Liver (tissue), 8 donors: ENCODE measurements at regions not wholly inside any gene's neighbourhood (a gene's known extent, or its start where the extent isn't known, plus 50 kb on each side); places are given as distances from the start of the nearest gene placed in this dataset.

ENCODE experiments used
- DNase-seq: peaks from one replicate; pipeline ENCODE4 v3.0.0-alpha.2; 2017; ENCODE audit warnings: low spot score
- H3K27ac ChIP-seq, 2 donors: one replicate each; pipeline ENCODE4 v1.7.0; 2013; ENCODE audit warnings: inconsistent platforms in 2 of 2, low read length in 2 of 2, control low read depth in 1 of 2, low read depth in 1 of 2, mild to moderate bottlenecking in 1 of 2
- H3K27me3 ChIP-seq, 4 donors: one replicate each; pipeline versions ENCODE4 v1.6.1 to v1.7.0; 2013; ENCODE audit warnings: low read length in 3 of 4, inconsistent platforms in 1 of 4, mild to moderate bottlenecking in 1 of 4, moderate library complexity in 1 of 4; ENCODE audit not compliant: control insufficient read depth in 4 of 4, insufficient read depth in 4 of 4
- H3K36me3 ChIP-seq, 4 donors: one replicate each; pipeline versions ENCODE4 v1.6.1 to v1.7.0; 2013; ENCODE audit warnings: low read length in 3 of 4, mild to moderate bottlenecking in 3 of 4, low read depth in 1 of 4, moderate library complexity in 1 of 4; ENCODE audit not compliant: control insufficient read depth in 4 of 4, insufficient read depth in 3 of 4
- H3K4me1 ChIP-seq, 4 donors: one replicate each; pipeline versions ENCODE4 v1.6.1 to v1.7.0; 2013; ENCODE audit warnings: low read length in 3 of 4, mild to moderate bottlenecking in 3 of 4, moderate library complexity in 1 of 4; ENCODE audit not compliant: control insufficient read depth in 4 of 4, insufficient read depth in 4 of 4
- H3K4me3 ChIP-seq, 3 donors: one replicate each; pipeline versions ENCODE4 v1.6.1 to v1.7.0; 2013; ENCODE audit warnings: low read length in 3 of 3, control low read depth in 1 of 3, low read depth in 1 of 3, mild to moderate bottlenecking in 1 of 3
- H3K9ac ChIP-seq, 2 donors: one replicate each; pipeline ENCODE4 v1.7.0; 2013; ENCODE audit warnings: low read length in 2 of 2, mild to moderate bottlenecking in 2 of 2, moderate library complexity in 2 of 2, control low read depth in 1 of 2, low read depth in 1 of 2
- H3K9me3 ChIP-seq, 4 donors: one replicate each; pipeline versions ENCODE4 v1.6.1 to v1.7.0; 2013; ENCODE audit warnings: low read length in 3 of 4; ENCODE audit not compliant: control insufficient read depth in 4 of 4
- ATF3 ChIP-seq: IDR thresholded peaks from 2 replicates; pipeline ENCODE4 v1.6.1; 2016; ENCODE audit warnings: antibody characterized with exemption
- EGR1 ChIP-seq, 2 donors: IDR thresholded peaks; 2 replicates each; pipeline ENCODE4 v1.6.1; 2016 to 2018; ENCODE audit warnings: antibody characterized with exemption in 2 of 2, low read depth in 2 of 2
- FOXA1 ChIP-seq: IDR thresholded peaks from 2 replicates; pipeline ENCODE4 v1.6.1; 2016; ENCODE audit warnings: antibody characterized with exemption
- FOXA2 ChIP-seq: IDR thresholded peaks from 2 replicates; pipeline ENCODE4 v1.6.1; 2016; ENCODE audit warnings: antibody characterized with exemption
- GABPA ChIP-seq, 2 donors: IDR thresholded peaks in 1 of 2; conservative IDR thresholded peaks in 1 of 2; 2 replicates each; pipeline ENCODE4 v1.6.1; 2016; ENCODE audit warnings: antibody characterized with exemption in 2 of 2, mild to moderate bottlenecking in 1 of 2, moderate library complexity in 1 of 2
- HNF4A ChIP-seq, 2 donors: conservative IDR thresholded peaks; 2 replicates each; pipeline ENCODE4 v1.6.1; 2016; ENCODE audit warnings: antibody characterized with exemption in 2 of 2, mild to moderate bottlenecking in 2 of 2
- HNF4G ChIP-seq: IDR thresholded peaks from 2 replicates; pipeline ENCODE4 v1.6.1; 2016; ENCODE audit warnings: antibody characterized with exemption
- JUND ChIP-seq, 2 donors: IDR thresholded peaks; 2 replicates each; pipeline ENCODE4 v1.6.1; 2016; ENCODE audit warnings: antibody characterized with exemption in 2 of 2
- MAX ChIP-seq: IDR thresholded peaks from 2 replicates; pipeline ENCODE4 v1.6.1; 2016; ENCODE audit warnings: antibody characterized with exemption
- NR2F2 ChIP-seq: IDR thresholded peaks from 2 replicates; pipeline ENCODE4 v1.6.1; 2016; ENCODE audit warnings: antibody characterized with exemption
- RAD21 ChIP-seq, 2 donors: IDR thresholded peaks; 2 replicates each; pipeline ENCODE4 v1.6.1; 2016; ENCODE audit warnings: antibody characterized with exemption in 2 of 2, mild to moderate bottlenecking in 2 of 2
- RXRA ChIP-seq, 2 donors: IDR thresholded peaks; 2 replicates each; pipeline ENCODE4 v1.6.1; 2017 to 2018; ENCODE audit warnings: antibody characterized with exemption in 2 of 2, mild to moderate bottlenecking in 1 of 2
- SP1 ChIP-seq: IDR thresholded peaks from 2 replicates; pipeline ENCODE4 v1.6.1; 2018; ENCODE audit warnings: antibody characterized with exemption, mild to moderate bottlenecking
- TAF1 ChIP-seq: conservative IDR thresholded peaks from 2 replicates; pipeline ENCODE4 v1.6.1; 2016; ENCODE audit warnings: antibody characterized with exemption, mild to moderate bottlenecking
- WGBS: extraction: QIAGEN DNeasy Blood & Tissue Kit; methylation state at CpG from one replicate; pipeline ENCODE4 v1.1.7; 2013; 5-methylcytosine and 5-hydroxymethylcytosine counted together
- TF ChIP-seq, protein P1 (sequence below): fragments of 150-350 bp; IDR thresholded peaks from 2 replicates; pipeline ENCODE4 v1.5.1; 2017; ENCODE audit warnings: improper control_type of control experiment, low read depth, low read length; ENCODE audit not compliant: missing input control
- TF ChIP-seq, protein P2 (sequence below): IDR thresholded peaks from 2 replicates; pipeline ENCODE4 v1.6.1; 2016; ENCODE audit warnings: antibody characterized with exemption
- TF ChIP-seq, protein P3 (sequence below): IDR thresholded peaks from 2 replicates; pipeline ENCODE4 v1.6.1; 2016; ENCODE audit warnings: antibody characterized with exemption, mild to moderate bottlenecking
- donor health status: healthy.
- donor health status: healthy.
- donor health status: healthy.
- donor health status: healthy.
- donor health status: healthy.

- Histone ChIP-seq H3K9ac (no peak overlapping the region), H3K9me3 (no peaks in the 10 kb centered on the region), H3K4me1 (no peaks in the 10 kb centered on the region), H3K27ac (no peak overlapping the region), H3K4me3 (no peak overlapping the region), H3K27me3 (no peaks in the 10 kb centered on the region), H3K36me3 (no peaks in the 10 kb centered on the region)
- no peak for TF ChIP-seq RXRA (IDR thresholded peaks at IDR 0.05)
- TF ChIP-seq FOXA1: no peak
- no peak for TF ChIP-seq FOXA2
- no peak for TF ChIP-seq SP1
- TF ChIP-seq, protein P1, sequence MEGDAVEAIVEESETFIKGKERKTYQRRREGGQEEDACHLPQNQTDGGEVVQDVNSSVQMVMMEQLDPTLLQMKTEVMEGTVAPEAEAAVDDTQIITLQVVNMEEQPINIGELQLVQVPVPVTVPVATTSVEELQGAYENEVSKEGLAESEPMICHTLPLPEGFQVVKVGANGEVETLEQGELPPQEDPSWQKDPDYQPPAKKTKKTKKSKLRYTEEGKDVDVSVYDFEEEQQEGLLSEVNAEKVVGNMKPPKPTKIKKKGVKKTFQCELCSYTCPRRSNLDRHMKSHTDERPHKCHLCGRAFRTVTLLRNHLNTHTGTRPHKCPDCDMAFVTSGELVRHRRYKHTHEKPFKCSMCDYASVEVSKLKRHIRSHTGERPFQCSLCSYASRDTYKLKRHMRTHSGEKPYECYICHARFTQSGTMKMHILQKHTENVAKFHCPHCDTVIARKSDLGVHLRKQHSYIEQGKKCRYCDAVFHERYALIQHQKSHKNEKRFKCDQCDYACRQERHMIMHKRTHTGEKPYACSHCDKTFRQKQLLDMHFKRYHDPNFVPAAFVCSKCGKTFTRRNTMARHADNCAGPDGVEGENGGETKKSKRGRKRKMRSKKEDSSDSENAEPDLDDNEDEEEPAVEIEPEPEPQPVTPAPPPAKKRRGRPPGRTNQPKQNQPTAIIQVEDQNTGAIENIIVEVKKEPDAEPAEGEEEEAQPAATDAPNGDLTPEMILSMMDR: no peak
- TF ChIP-seq MAX: no peak
- no peak for TF ChIP-seq HNF4A (conservative IDR thresholded peaks at IDR 0.05)
- TF ChIP-seq HNF4G: no peak
- no peak for TF ChIP-seq JUND (IDR thresholded peaks at IDR 0.05)
- TF ChIP-seq, protein P2, sequence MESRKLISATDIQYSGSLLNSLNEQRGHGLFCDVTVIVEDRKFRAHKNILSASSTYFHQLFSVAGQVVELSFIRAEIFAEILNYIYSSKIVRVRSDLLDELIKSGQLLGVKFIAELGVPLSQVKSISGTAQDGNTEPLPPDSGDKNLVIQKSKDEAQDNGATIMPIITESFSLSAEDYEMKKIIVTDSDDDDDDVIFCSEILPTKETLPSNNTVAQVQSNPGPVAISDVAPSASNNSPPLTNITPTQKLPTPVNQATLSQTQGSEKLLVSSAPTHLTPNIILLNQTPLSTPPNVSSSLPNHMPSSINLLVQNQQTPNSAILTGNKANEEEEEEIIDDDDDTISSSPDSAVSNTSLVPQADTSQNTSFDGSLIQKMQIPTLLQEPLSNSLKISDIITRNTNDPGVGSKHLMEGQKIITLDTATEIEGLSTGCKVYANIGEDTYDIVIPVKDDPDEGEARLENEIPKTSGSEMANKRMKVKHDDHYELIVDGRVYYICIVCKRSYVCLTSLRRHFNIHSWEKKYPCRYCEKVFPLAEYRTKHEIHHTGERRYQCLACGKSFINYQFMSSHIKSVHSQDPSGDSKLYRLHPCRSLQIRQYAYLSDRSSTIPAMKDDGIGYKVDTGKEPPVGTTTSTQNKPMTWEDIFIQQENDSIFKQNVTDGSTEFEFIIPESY: no peak
- TF ChIP-seq GABPA (IDR thresholded peaks at IDR 0.05 in 1 of 2, conservative IDR thresholded peaks at IDR 0.05 in 1 of 2): no peak
- TF ChIP-seq TAF1: no peak
- DNase-seq: no peak
- 93% methylated on average over 1 of the region's 1 CpG for WGBS
Observed at GRCh38 chr2:168402531-168402930, 53.5 kb upstream of the CERS6 start.

- Histone ChIP-seq H3K9me3 (no peaks in the 10 kb centered on the region), H3K27ac (no peak overlapping the region), H3K9ac (no peak overlapping the region), H3K27me3 (no peaks in the 10 kb centered on the region), H3K36me3 (no peaks in the 10 kb centered on the region), H3K4me3 (no peak overlapping the region), H3K4me1 (no peaks in the 10 kb centered on the region)
- DNase-seq: no peak
- no peak for TF ChIP-seq FOXA1
- no peak for TF ChIP-seq RXRA (IDR thresholded peaks at IDR 0.05)
- no peak for TF ChIP-seq FOXA2
- no peak for TF ChIP-seq MAX
- no peak for TF ChIP-seq EGR1 (IDR thresholded peaks at IDR 0.05; ENCODE audit: low read depth in 2 of 2)
- no peak for TF ChIP-seq ATF3
- TF ChIP-seq, protein P2: no peak
- TF ChIP-seq TAF1: no peak
- no peak for TF ChIP-seq SP1
- no peak for TF ChIP-seq NR2F2
- TF ChIP-seq, protein P3, sequence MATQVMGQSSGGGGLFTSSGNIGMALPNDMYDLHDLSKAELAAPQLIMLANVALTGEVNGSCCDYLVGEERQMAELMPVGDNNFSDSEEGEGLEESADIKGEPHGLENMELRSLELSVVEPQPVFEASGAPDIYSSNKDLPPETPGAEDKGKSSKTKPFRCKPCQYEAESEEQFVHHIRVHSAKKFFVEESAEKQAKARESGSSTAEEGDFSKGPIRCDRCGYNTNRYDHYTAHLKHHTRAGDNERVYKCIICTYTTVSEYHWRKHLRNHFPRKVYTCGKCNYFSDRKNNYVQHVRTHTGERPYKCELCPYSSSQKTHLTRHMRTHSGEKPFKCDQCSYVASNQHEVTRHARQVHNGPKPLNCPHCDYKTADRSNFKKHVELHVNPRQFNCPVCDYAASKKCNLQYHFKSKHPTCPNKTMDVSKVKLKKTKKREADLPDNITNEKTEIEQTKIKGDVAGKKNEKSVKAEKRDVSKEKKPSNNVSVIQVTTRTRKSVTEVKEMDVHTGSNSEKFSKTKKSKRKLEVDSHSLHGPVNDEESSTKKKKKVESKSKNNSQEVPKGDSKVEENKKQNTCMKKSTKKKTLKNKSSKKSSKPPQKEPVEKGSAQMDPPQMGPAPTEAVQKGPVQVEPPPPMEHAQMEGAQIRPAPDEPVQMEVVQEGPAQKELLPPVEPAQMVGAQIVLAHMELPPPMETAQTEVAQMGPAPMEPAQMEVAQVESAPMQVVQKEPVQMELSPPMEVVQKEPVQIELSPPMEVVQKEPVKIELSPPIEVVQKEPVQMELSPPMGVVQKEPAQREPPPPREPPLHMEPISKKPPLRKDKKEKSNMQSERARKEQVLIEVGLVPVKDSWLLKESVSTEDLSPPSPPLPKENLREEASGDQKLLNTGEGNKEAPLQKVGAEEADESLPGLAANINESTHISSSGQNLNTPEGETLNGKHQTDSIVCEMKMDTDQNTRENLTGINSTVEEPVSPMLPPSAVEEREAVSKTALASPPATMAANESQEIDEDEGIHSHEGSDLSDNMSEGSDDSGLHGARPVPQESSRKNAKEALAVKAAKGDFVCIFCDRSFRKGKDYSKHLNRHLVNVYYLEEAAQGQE: no peak
- no peak for TF ChIP-seq GABPA (IDR thresholded peaks at IDR 0.05 in 1 of 2, conservative IDR thresholded peaks at IDR 0.05 in 1 of 2)
- TF ChIP-seq HNF4G: no peak
- TF ChIP-seq RAD21 (IDR thresholded peaks at IDR 0.05): no peak
- no peak for TF ChIP-seq JUND (IDR thresholded peaks at IDR 0.05)
- WGBS: 77% methylated on average over 2 of the region's 2 CpGs
Observed at GRCh38 chr2:168403736-168404135, 52.3 kb upstream of the CERS6 start.
